Endothelial cell of umbilical vein (primary cell): ENCODE measurements at regions not wholly inside any gene's neighbourhood (a gene's known extent, or its start where the extent isn't known, plus 50 kb on each side); places are given as distances from the start of the nearest gene placed in this dataset.

Experiments
- FOS ChIP-seq: IDR thresholded peaks from 2 replicates; pipeline ENCODE4 v1.6.1; 2011; ENCODE audit warnings: mild to moderate bottlenecking, low read length, moderate library complexity, borderline replicate concordance; ENCODE audit not compliant: insufficient read depth
- MYC ChIP-seq: IDR thresholded peaks from one replicate; pipeline ENCODE4 v1.6.1; 2011; ENCODE audit warnings: mild to moderate bottlenecking, low read depth, low read length
- TF ChIP-seq, protein P1 (sequence below), 2 donors: IDR thresholded peaks; 1 replicate in 1 of 2; 2 replicates in 1 of 2; pipeline ENCODE4 v1.5.1; 2011; ENCODE audit warnings: low read length in 2 of 2, mild to moderate bottlenecking in 2 of 2, moderate library complexity in 2 of 2, control low read depth in 1 of 2, inconsistent platforms in 1 of 2, low read depth in 1 of 2; ENCODE audit not compliant: insufficient read depth in 1 of 2; ENCODE audit errors: extremely low read depth in 1 of 2

DNA sequence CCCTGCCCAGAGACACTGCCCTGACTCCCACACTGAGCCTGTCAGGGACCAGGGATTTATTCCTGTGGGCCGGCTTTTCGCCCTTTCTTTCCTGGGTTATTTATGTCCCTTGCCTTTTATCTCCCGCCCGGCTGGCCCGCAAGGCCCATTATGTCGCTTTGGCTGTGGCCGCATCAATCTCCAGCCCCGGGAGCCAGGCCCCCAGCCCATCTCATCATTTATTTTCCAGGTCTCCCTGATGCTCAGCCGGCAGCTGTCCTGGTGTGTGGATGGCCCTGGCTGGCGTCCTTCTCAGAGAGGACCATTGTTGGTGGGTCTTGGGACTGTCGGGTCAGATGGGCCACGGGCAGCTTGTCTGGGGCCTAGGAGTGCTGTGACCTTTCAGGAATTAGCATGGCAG is 82.3 kb downstream of the FAM241B start:
- TF ChIP-seq, protein P1, sequence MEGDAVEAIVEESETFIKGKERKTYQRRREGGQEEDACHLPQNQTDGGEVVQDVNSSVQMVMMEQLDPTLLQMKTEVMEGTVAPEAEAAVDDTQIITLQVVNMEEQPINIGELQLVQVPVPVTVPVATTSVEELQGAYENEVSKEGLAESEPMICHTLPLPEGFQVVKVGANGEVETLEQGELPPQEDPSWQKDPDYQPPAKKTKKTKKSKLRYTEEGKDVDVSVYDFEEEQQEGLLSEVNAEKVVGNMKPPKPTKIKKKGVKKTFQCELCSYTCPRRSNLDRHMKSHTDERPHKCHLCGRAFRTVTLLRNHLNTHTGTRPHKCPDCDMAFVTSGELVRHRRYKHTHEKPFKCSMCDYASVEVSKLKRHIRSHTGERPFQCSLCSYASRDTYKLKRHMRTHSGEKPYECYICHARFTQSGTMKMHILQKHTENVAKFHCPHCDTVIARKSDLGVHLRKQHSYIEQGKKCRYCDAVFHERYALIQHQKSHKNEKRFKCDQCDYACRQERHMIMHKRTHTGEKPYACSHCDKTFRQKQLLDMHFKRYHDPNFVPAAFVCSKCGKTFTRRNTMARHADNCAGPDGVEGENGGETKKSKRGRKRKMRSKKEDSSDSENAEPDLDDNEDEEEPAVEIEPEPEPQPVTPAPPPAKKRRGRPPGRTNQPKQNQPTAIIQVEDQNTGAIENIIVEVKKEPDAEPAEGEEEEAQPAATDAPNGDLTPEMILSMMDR (IDR thresholded peaks at IDR 0.05; ENCODE audit: extremely low read depth in 1 of 2, insufficient read depth in 1 of 2, low read depth in 1 of 2, low read length in 2 of 2) = no peak
- TF ChIP-seq MYC (no peak), FOS (no peak)
